ENCODE measurements at regions not wholly inside any gene's neighbourhood (a gene's known extent, or its start where the extent isn't known, plus 50 kb on each side); places are given as distances from the start of the nearest gene placed in this dataset.
"Not testable (repeated sequence)": the region's sequence is repeated elsewhere in the genome, so short reads cannot be mapped to it uniquely, and the experiment has no call there.

DNA sequence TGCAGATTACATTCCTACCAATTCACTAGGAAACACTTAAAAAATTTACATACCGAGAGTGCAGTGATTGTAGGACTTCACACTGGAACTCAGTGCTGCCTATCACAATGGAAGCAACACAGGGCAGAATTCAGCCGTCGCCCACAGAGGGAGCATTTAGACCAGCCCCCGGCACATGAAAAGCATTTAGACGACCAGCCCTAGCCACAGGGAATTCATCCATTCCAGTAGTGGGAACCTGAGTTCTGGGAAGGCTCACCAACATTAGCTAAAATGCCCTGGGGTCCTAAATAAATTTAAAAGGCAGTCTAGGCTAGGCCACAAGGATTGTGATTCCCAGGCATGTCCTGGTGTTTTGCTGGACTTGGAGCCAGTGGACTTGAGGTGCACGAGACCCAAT lies 155.2 kb downstream of the LIG4 start:
- intact Hi-C loops (cut with DNase I): no loop called here
- Histone ChIP-seq H3K4me3 (no peak overlapping the region), H3K27ac (no peak overlapping the region), H3K36me3 (no peaks in the 10 kb centered on the region), H3K4me1 (no peaks in the 10 kb centered on the region), H3K27me3 (ENCODE audit: low read depth) (no peaks in the 10 kb centered on the region), H3K9me3 (peaks cover 5% of the 10 kb centered on the region)
- TF ChIP-seq, protein P1, sequence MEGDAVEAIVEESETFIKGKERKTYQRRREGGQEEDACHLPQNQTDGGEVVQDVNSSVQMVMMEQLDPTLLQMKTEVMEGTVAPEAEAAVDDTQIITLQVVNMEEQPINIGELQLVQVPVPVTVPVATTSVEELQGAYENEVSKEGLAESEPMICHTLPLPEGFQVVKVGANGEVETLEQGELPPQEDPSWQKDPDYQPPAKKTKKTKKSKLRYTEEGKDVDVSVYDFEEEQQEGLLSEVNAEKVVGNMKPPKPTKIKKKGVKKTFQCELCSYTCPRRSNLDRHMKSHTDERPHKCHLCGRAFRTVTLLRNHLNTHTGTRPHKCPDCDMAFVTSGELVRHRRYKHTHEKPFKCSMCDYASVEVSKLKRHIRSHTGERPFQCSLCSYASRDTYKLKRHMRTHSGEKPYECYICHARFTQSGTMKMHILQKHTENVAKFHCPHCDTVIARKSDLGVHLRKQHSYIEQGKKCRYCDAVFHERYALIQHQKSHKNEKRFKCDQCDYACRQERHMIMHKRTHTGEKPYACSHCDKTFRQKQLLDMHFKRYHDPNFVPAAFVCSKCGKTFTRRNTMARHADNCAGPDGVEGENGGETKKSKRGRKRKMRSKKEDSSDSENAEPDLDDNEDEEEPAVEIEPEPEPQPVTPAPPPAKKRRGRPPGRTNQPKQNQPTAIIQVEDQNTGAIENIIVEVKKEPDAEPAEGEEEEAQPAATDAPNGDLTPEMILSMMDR (IDR thresholded peaks at IDR 0.05): no peak
- ATAC-seq (no peak), DNase-seq (no peak)

DNA sequence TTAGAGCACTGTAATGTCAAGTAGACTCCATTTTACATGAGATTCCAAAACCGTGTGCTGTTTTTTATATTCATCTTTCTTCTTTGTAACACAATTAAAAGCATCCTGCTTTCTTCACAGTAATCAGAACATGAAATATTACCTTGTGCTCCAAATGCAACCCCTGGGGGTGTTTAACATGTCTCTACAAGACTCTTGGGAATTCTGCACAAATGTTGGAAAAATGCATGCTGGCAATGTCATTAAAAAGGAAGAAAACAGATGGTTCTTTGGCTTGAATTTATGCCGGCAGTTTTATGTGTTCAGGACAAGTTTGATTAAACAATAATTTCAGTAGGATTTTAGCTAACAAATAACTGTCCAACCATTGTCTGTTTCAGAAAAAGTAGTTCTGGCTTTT lies 159.1 kb downstream of the LIG4 start:
- DNase-seq (no peak), ATAC-seq (no peak)
- intact Hi-C loops (cut with DNase I): no loop called here
- H3K4me3 ChIP-seq: no peak overlapping the region
- no peaks in the 10 kb centered on the region for H3K9me3 ChIP-seq
- TF ChIP-seq, protein P1 (IDR thresholded peaks at IDR 0.05): no peak
- no peaks in the 10 kb centered on the region for H3K36me3 ChIP-seq
- H3K4me1 ChIP-seq: no peaks in the 10 kb centered on the region
- H3K27me3 ChIP-seq (ENCODE audit: low read depth): no peaks in the 10 kb centered on the region
- no peak overlapping the region for H3K27ac ChIP-seq

DNA sequence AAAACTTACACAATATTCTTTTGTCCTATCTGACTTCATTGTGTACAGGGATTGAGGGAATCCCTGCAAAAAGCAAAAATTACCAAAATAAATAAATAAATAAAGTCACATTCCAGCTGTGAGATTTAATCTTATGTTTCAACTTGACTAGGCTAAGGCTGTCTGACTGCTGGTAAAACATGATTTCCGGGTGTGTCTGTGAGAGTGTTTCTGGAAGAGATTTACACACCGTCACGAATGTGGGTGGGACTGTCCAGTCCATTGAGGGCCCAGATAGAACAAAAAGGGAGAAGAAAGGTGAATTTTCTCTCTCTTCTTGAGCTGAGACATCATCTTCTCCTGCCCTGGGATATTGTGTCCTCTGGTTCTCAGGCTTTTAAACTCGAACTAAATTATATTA lies 166.1 kb downstream of the LIG4 start:
- ATAC-seq (no peak), DNase-seq (no peak)
- no peak overlapping the region for H3K27ac ChIP-seq

DNA sequence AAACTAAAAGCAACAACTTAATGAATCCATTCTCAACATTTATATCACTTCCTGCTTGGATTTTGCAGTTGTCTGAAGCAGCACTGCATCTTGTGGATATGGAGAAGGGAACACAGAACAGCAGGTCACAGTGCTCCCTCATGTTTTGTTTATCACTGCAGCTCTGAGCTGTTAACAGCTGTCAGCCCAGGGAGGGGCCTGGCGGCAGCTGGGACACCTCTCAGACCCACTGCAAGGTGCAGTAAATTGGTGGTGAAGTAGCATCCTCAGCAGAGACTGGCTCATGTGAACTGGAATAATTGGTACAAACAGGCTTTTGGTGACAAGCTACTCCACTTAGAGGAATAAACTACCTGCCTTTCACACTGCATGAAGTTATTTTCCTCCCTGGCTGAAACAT lies 170.4 kb downstream of the LIG4 start:
- intact Hi-C loops (cut with DNase I): no loop called here
- Histone ChIP-seq H3K27me3 (ENCODE audit: low read depth) (no peaks in the 10 kb centered on the region), H3K36me3 (no peaks in the 10 kb centered on the region), H3K9me3 (no peaks in the 10 kb centered on the region), H3K4me1 (no peaks in the 10 kb centered on the region), H3K27ac (no peak overlapping the region), H3K4me3 (no peak overlapping the region)
- TF ChIP-seq, protein P1 (IDR thresholded peaks at IDR 0.05): no peak
- no peak for DNase-seq
- ATAC-seq: no peak

More for the DNA sequence above, 166.1 kb downstream of the LIG4 start:
- H3K9me3 ChIP-seq: no peaks in the 10 kb centered on the region
- no peaks in the 10 kb centered on the region for H3K4me1 ChIP-seq
- H3K36me3 ChIP-seq: no peaks in the 10 kb centered on the region
- intact Hi-C loops (cut with DNase I): no loop called here
- no peaks in the 10 kb centered on the region for H3K27me3 ChIP-seq (ENCODE audit: low read depth)
- H3K4me3 ChIP-seq: no peak overlapping the region
- TF ChIP-seq, protein P1 (IDR thresholded peaks at IDR 0.05): no peak

DNA sequence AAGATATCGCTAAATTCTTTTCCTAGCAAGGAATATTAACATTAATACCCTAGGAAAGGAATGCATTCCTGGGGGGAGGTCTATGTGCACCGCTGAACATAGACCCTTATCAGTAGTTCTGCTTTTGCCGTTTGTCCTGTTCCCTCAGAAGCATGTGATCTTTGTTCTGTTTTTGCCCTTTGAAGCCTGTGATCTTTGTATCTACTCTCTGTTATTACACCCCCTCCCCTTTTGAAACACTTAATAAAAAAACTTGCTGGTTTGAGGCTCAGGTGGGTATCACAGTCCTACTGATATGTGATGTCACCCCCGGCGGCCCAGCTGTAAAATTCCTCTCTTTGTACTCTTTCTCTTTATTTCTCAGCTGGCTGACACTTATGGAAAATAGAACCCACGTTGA lies 172.5 kb downstream of the LIG4 start:
- H3K27ac ChIP-seq; intact Hi-C loops (cut with DNase I); ATAC-seq; H3K27me3 ChIP-seq (ENCODE audit: low read depth); H3K4me1 ChIP-seq; H3K4me3 ChIP-seq; H3K9me3 ChIP-seq; H3K36me3 ChIP-seq; DNase-seq: not testable (repeated sequence)

DNA sequence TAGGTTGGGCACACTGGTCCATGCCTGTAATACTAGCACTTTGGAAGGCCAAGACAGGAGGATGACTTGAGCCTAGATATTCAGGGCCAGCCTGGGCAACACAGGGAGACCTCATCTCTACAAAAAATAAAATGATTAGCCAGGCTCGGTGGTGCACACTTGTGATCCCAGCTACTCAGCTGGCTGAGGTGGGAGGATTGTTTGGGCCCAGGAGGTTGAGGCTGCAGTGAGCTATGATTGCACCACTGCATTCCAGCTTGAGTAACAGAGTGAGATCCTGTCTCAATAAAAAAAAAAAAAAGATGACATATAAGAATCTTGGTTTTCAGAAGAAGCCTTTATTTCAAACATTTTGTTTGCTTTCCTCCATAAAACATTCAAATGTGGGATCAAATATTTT lies 178.0 kb downstream of the LIG4 start:
- Histone ChIP-seq H3K9me3 (no peaks in the 10 kb centered on the region), H3K4me3 (no peak overlapping the region), H3K4me1 (no peaks in the 10 kb centered on the region), H3K27me3 (ENCODE audit: low read depth) (no peaks in the 10 kb centered on the region), H3K27ac (no peak overlapping the region), H3K36me3 (no peaks in the 10 kb centered on the region)
- ATAC-seq (no peak), DNase-seq (no peak)
- intact Hi-C loops (cut with DNase I): no loop called here
- TF ChIP-seq, protein P1 (IDR thresholded peaks at IDR 0.05): no peak

Data from lower lobe of right lung (tissue), 2 donors.